GM23248 (cell line): ENCODE measurements at regions not wholly inside any gene's neighbourhood (a gene's known extent, or its start where the extent isn't known, plus 50 kb on each side); places are given as distances from the start of the nearest gene placed in this dataset.

Experiments used
- DNase-seq: peaks from one replicate; pipeline ENCODE4 v3.0.0-alpha.2; 2015
- H2AFZ ChIP-seq: fragments of 200-600 bp; sonication (generic); 2 replicates; pipeline ENCODE4 v1.6.1; 2016; ENCODE audit warnings: antibody characterized with exemption
- H3F3A ChIP-seq: fragments of 200-600 bp; sonication (generic); 2 replicates; pipeline ENCODE4 v1.6.1; 2016; ENCODE audit warnings: mild to moderate bottlenecking, antibody characterized with exemption, mixed run types; ENCODE audit not compliant: insufficient read depth
- H3K27ac ChIP-seq: fragments of 200-600 bp; sonication (generic); 2 replicates; pipeline ENCODE4 v1.5.1; 2016; ENCODE audit warnings: mild to moderate bottlenecking
- H3K27me3 ChIP-seq: fragments of 200-600 bp; sonication (generic); replicated peaks from 2 replicates; pipeline ENCODE4 v1.6.1; 2016; ENCODE audit warnings: mild to moderate bottlenecking; ENCODE audit not compliant: insufficient read depth
- H3K36me3 ChIP-seq: fragments of 200-600 bp; sonication (generic); 2 replicates; pipeline ENCODE4 v1.6.1; 2016; ENCODE audit warnings: low read depth, mild to moderate bottlenecking
- H3K4me1 ChIP-seq: fragments of 200-600 bp; sonication (generic); 2 replicates; pipeline ENCODE4 v1.6.1; 2016; ENCODE audit warnings: mild to moderate bottlenecking; ENCODE audit not compliant: insufficient read depth
- H3K4me2 ChIP-seq: fragments of 200-600 bp; sonication (generic); one replicate; pipeline ENCODE4 v1.6.1; 2016; ENCODE audit warnings: mild to moderate bottlenecking; ENCODE audit not compliant: unreplicated experiment
- H3K4me3 ChIP-seq: fragments of 200-600 bp; sonication (generic); 2 replicates; pipeline ENCODE4 v1.5.1; 2016; ENCODE audit warnings: mild to moderate bottlenecking
- H3K79me2 ChIP-seq: fragments of 200-600 bp; sonication (generic); 2 replicates; pipeline ENCODE4 v1.6.1; 2016; ENCODE audit warnings: mild to moderate bottlenecking; ENCODE audit not compliant: insufficient read depth
- H3K9ac ChIP-seq: fragments of 200-600 bp; sonication (generic); 2 replicates; pipeline ENCODE4 v1.6.1; 2016; ENCODE audit warnings: mild to moderate bottlenecking
- H3K9me2 ChIP-seq: fragments of 200-600 bp; sonication (generic); 2 replicates; pipeline ENCODE4 v1.6.1; 2016; ENCODE audit warnings: mixed run types, mild to moderate bottlenecking, moderate library complexity; ENCODE audit not compliant: insufficient read depth
- H3K9me3 ChIP-seq: fragments of 200-600 bp; sonication (generic); one replicate; pipeline ENCODE4 v1.6.1; 2017; ENCODE audit warnings: low read depth
- H4K20me1 ChIP-seq: fragments of 200-600 bp; sonication (generic); 2 replicates; pipeline ENCODE4 v1.6.0; 2016; ENCODE audit not compliant: insufficient read depth
- EZH2 ChIP-seq: fragments of 200-600 bp; sonication (generic); IDR thresholded peaks from 2 replicates; pipeline ENCODE4 v1.6.1; 2018; ENCODE audit warnings: antibody characterized with exemption, mild to moderate bottlenecking; ENCODE audit not compliant: insufficient read depth, poor library complexity, severe bottlenecking
- EZH2phosphoT487 ChIP-seq: fragments of 200-600 bp; sonication (generic); IDR thresholded peaks from 2 replicates; pipeline ENCODE4 v1.6.1; 2018; ENCODE audit warnings: antibody characterized with exemption, moderate library complexity, mild to moderate bottlenecking, low read depth; ENCODE audit not compliant: insufficient read depth
- WGBS, 2 experiments: methylation state at CpG; one replicate each; pipeline ENCODE4 v1.1.6; 2015 to 2017; ENCODE audit warnings: low lambda C conversion rate in 2 of 2, low coverage in 1 of 2; ENCODE audit errors: missing lambda C conversion rate in 2 of 2; 5-methylcytosine and 5-hydroxymethylcytosine counted together
- in situ Hi-C: fragments of 300-500 bp; cut with MboI; formaldehyde crosslinking; loops from 2 replicates; pipeline ENCODE4 v1.15.0; 2020

GRCh38 chr12:78764913-78765312, 99.7 kb upstream of the SYT1 start:
- Histone ChIP-seq H2AFZ (no peak overlapping the region), H3K9ac (no peak overlapping the region), H3K79me2 (no peaks in the 10 kb centered on the region), H4K20me1 (no peaks in the 10 kb centered on the region), H3K9me2 (no peaks in the 10 kb centered on the region), H3K4me3 (no peak overlapping the region), H3K4me1 (no peaks in the 10 kb centered on the region), H3K9me3 (no peaks in the 10 kb centered on the region), H3K27ac (no peak overlapping the region), H3F3A (no peaks in the 10 kb centered on the region), H3K36me3 (no peaks in the 10 kb centered on the region), H3K4me2 (no peak overlapping the region), H3K27me3 (no peaks in the 10 kb centered on the region)
- in situ Hi-C loops, result no loop called here
- no peak for TF ChIP-seq EZH2
- TF ChIP-seq EZH2phosphoT487, result no peak
- no peak for DNase-seq
- WGBS, 2 experiments, result 71% methylated on average over 2 of the region's 2 CpGs

- Histone ChIP-seq H3F3A (no peaks in the 10 kb centered on the region), H3K9me3 (no peaks in the 10 kb centered on the region), H3K27ac (no peak overlapping the region), H3K9me2 (no peaks in the 10 kb centered on the region), H4K20me1 (no peaks in the 10 kb centered on the region), H3K27me3 (no peaks in the 10 kb centered on the region), H2AFZ (no peak overlapping the region), H3K79me2 (no peaks in the 10 kb centered on the region), H3K9ac (no peak overlapping the region), H3K4me3 (no peak overlapping the region), H3K4me2 (no peak overlapping the region), H3K36me3 (no peaks in the 10 kb centered on the region), H3K4me1 (no peaks in the 10 kb centered on the region)
- in situ Hi-C loops, result no loop called here
- TF ChIP-seq EZH2, result no peak
- TF ChIP-seq EZH2phosphoT487, result no peak
- 77 to 89% methylated on average over 4 of the region's 4 CpGs for WGBS, 2 experiments
- DNase-seq, result no peak
Observed at GRCh38 chr12:78767264-78767981, 97.2 kb upstream of the SYT1 start.

GRCh38 chr12:78778339-78778738, 86.2 kb upstream of the SYT1 start:
- Histone ChIP-seq H3K4me3 (no peak overlapping the region), H3K4me1 (0 out of 2 replicates have a peak, but pooled peaks cover 6% of the 10 kb centered on the region), H3K27me3 (no peaks in the 10 kb centered on the region), H2AFZ (peak overlapping the region; percentile 37; the same call in 1 of the 2 replicates), H3K9ac (no peak overlapping the region), H3K4me2 (peak overlapping the region; percentile 2), H3K9me2 (no peaks in the 10 kb centered on the region), H3K27ac (no peak overlapping the region), H3K79me2 (no peaks in the 10 kb centered on the region), H3F3A (no peaks in the 10 kb centered on the region), H3K9me3 (no peaks in the 10 kb centered on the region), H4K20me1 (no peaks in the 10 kb centered on the region), H3K36me3 (no peaks in the 10 kb centered on the region)
- in situ Hi-C loops, result no loop called here
- TF ChIP-seq EZH2 (no peak), EZH2phosphoT487 (no peak)
- DNase-seq, result peak; percentile 45
- WGBS, 2 experiments, result 10 to 12% methylated on average over 2 of the region's 2 CpGs

GRCh38 chr12:78787576-78787975, 77.0 kb upstream of the SYT1 start:
- H3K4me2 ChIP-seq, result no peak overlapping the region
- no peaks in the 10 kb centered on the region for H3K9me3 ChIP-seq
- no peak overlapping the region for H3K4me3 ChIP-seq
- H2AFZ ChIP-seq, result no peak overlapping the region
- no peaks in the 10 kb centered on the region for H3F3A ChIP-seq
- H3K27ac ChIP-seq, result no peak overlapping the region
- in situ Hi-C loops, result no loop called here
- no peak overlapping the region for H3K9ac ChIP-seq
- DNase-seq, result peak; percentile 14
- H3K79me2 ChIP-seq, result no peaks in the 10 kb centered on the region
- H3K4me1 ChIP-seq, result no peaks in the 10 kb centered on the region
- H4K20me1 ChIP-seq, result no peaks in the 10 kb centered on the region
- no peaks in the 10 kb centered on the region for H3K9me2 ChIP-seq
- TF ChIP-seq EZH2 (no peak), EZH2phosphoT487 (no peak)
- H3K27me3 ChIP-seq, result no peaks in the 10 kb centered on the region
- no peaks in the 10 kb centered on the region for H3K36me3 ChIP-seq

- H3K4me2 ChIP-seq, result no peak overlapping the region
- H3K9ac ChIP-seq, result no peak overlapping the region
- H3K79me2 ChIP-seq, result no peaks in the 10 kb centered on the region
- no peak for TF ChIP-seq EZH2phosphoT487
- no peak for TF ChIP-seq EZH2
- no peaks in the 10 kb centered on the region for H3F3A ChIP-seq
- no peaks in the 10 kb centered on the region for H4K20me1 ChIP-seq
- no peaks in the 10 kb centered on the region for H3K27me3 ChIP-seq
- H3K27ac ChIP-seq, result no peak overlapping the region
- in situ Hi-C loops, result no loop called here
- no peaks in the 10 kb centered on the region for H3K4me1 ChIP-seq
- WGBS, 2 experiments, result 79% methylated on average over 4 of the region's 4 CpGs
- no peaks in the 10 kb centered on the region for H3K36me3 ChIP-seq
- H3K9me3 ChIP-seq, result no peaks in the 10 kb centered on the region
- DNase-seq, result no peak
- no peak overlapping the region for H2AFZ ChIP-seq
- H3K9me2 ChIP-seq, result no peaks in the 10 kb centered on the region
- no peak overlapping the region for H3K4me3 ChIP-seq
Observed at GRCh38 chr12:78790148-78790547, 74.4 kb upstream of the SYT1 start.
